Nephron progenitor cell (in vitro differentiated cells): ENCODE measurements at regions not wholly inside any gene's neighbourhood (a gene's known extent, or its start where the extent isn't known, plus 50 kb on each side); places are given as distances from the start of the nearest gene placed in this dataset.

ENCODE experiments used
- DNase-seq: peaks from one replicate; pipeline ENCODE4 v3.0.0; 2021
- H3K27ac Mint-ChIP-seq: 2 replicates; pipeline ENCODE4 v1.8.0; 2021; ENCODE audit warnings: mild to moderate bottlenecking, moderate library complexity, mixed read lengths
- H3K27me3 Mint-ChIP-seq: 2 replicates; pipeline ENCODE4 v1.8.0; 2021; ENCODE audit warnings: mild to moderate bottlenecking, low read depth, mixed read lengths; ENCODE audit not compliant: poor library complexity
- H3K36me3 Mint-ChIP-seq: 2 replicates; pipeline ENCODE4 v1.8.0; 2021; ENCODE audit warnings: low read depth, mixed read lengths
- H3K4me1 Mint-ChIP-seq: 2 replicates; pipeline ENCODE4 v1.8.0; 2021; ENCODE audit warnings: mixed read lengths
- H3K4me3 Mint-ChIP-seq: 2 replicates; pipeline ENCODE4 v1.8.0; 2021; ENCODE audit warnings: mild to moderate bottlenecking, moderate library complexity, mixed read lengths
- H3K9me3 Mint-ChIP-seq: 2 replicates; pipeline ENCODE4 v1.8.0; 2021; ENCODE audit warnings: mild to moderate bottlenecking, moderate library complexity, mixed read lengths
- CTCF ChIP-seq: fragments of 200-600 bp; sonication (generic); IDR thresholded peaks from 2 replicates; pipeline ENCODE4 v1.5.0; 2021; ENCODE audit warnings: antibody characterized with exemption

- DNase-seq: no peak
- TF ChIP-seq CTCF: no peak
- Mint-ChIP-seq H3K27me3 (no peaks in the 10 kb centered on the region), H3K9me3 (no peaks in the 10 kb centered on the region), H3K27ac (peak overlapping the region; percentile 2), H3K4me1 (no peaks in the 10 kb centered on the region), H3K36me3 (no peaks in the 10 kb centered on the region), H3K4me3 (no peak overlapping the region)
Measured at GRCh38 chr9:27756418-27756817, 183.1 kb upstream of the C9orf72 start.

- no peak for TF ChIP-seq CTCF
- Mint-ChIP-seq H3K36me3 (no peaks in the 10 kb centered on the region), H3K4me3 (no peak overlapping the region), H3K4me1 (peaks cover 12% of the 10 kb centered on the region), H3K9me3 (no peaks in the 10 kb centered on the region), H3K27ac (peak overlapping the region; percentile 11), H3K27me3 (no peaks in the 10 kb centered on the region)
- DNase-seq: no peak
Measured at GRCh38 chr9:27763831-27764230, 190.6 kb upstream of the C9orf72 start.

- peaks cover 12% of the 10 kb centered on the region for H3K4me1 Mint-ChIP-seq
- no peak overlapping the region for H3K4me3 Mint-ChIP-seq
- H3K27me3 Mint-ChIP-seq: no peaks in the 10 kb centered on the region
- no peaks in the 10 kb centered on the region for H3K36me3 Mint-ChIP-seq
- DNase-seq: no peak
- no peak for TF ChIP-seq CTCF
- no peak overlapping the region for H3K27ac Mint-ChIP-seq
- H3K9me3 Mint-ChIP-seq: no peaks in the 10 kb centered on the region
Measured at GRCh38 chr9:27765266-27766072, 192.2 kb upstream of the C9orf72 start.

- Mint-ChIP-seq H3K9me3 (no peaks in the 10 kb centered on the region), H3K4me1 (peaks cover 12% of the 10 kb centered on the region), H3K36me3 (no peaks in the 10 kb centered on the region), H3K27ac (no peak overlapping the region), H3K4me3 (no peak overlapping the region), H3K27me3 (no peaks in the 10 kb centered on the region)
- DNase-seq: no peak
- TF ChIP-seq CTCF: no peak
Measured at GRCh38 chr9:27766073-27766835, 193.0 kb upstream of the C9orf72 start.

GRCh38 chr9:27768781-27769180, 195.5 kb upstream of the C9orf72 start:
- no peaks in the 10 kb centered on the region for H3K9me3 Mint-ChIP-seq
- TF ChIP-seq CTCF: no peak
- no peak for DNase-seq
- no peaks in the 10 kb centered on the region for H3K27me3 Mint-ChIP-seq
- peaks cover 12% of the 10 kb centered on the region for H3K4me1 Mint-ChIP-seq
- no peak overlapping the region for H3K4me3 Mint-ChIP-seq
- H3K27ac Mint-ChIP-seq: no peak overlapping the region
- no peaks in the 10 kb centered on the region for H3K36me3 Mint-ChIP-seq
